ENCODE measurements at regions not wholly inside any gene's neighbourhood (a gene's known extent, or its start where the extent isn't known, plus 50 kb on each side); places are given as distances from the start of the nearest gene placed in this dataset.

GRCh38 chr2:59077026-59077725, 836.1 kb upstream of the FANCL start:
- ATAC-seq (no peak), DNase-seq (ENCODE audit: low spot score) (no peak)

- no peak for ATAC-seq
Observed at GRCh38 chr2:59076079-59076619, 835.0 kb upstream of the FANCL start.

GRCh38 chr2:59074071-59074470, 832.9 kb upstream of the FANCL start:
- no peak for ATAC-seq

More at GRCh38 chr2:59076079-59076619, 835.0 kb upstream of the FANCL start:
- no peak for DNase-seq (ENCODE audit: low spot score)

GRCh38 chr2:59073286-59073685, 832.2 kb upstream of the FANCL start:
- no peak for DNase-seq (ENCODE audit: low spot score)
- no peak for ATAC-seq

More at GRCh38 chr2:59074071-59074470, 832.9 kb upstream of the FANCL start:
- DNase-seq (ENCODE audit: low spot score), result no peak

GRCh38 chr2:59068255-59068654, 827.1 kb upstream of the FANCL start:
- no peak for ATAC-seq
- DNase-seq (ENCODE audit: low spot score), result no peak

- ATAC-seq, result no peak
- DNase-seq (ENCODE audit: low spot score), result no peak
Observed at GRCh38 chr2:59066787-59067399, 825.8 kb upstream of the FANCL start.

- ATAC-seq (no peak), DNase-seq (ENCODE audit: low spot score) (no peak)
Observed at GRCh38 chr2:59047373-59047995, 806.4 kb upstream of the FANCL start.

GRCh38 chr2:59046401-59047372, 805.6 kb upstream of the FANCL start:
- no peak for ATAC-seq

GRCh38 chr2:59044736-59045135, 803.6 kb upstream of the FANCL start:
- DNase-seq (ENCODE audit: low spot score), result no peak
- ATAC-seq, result no peak

More at GRCh38 chr2:59046401-59047372, 805.6 kb upstream of the FANCL start:
- DNase-seq (ENCODE audit: low spot score), result no peak

- ATAC-seq, result no peak
- DNase-seq (ENCODE audit: low spot score), result no peak
Observed at GRCh38 chr2:59041139-59041538, 800.0 kb upstream of the FANCL start.

- no peak for ATAC-seq
Observed at GRCh38 chr2:59034837-59035236, 793.7 kb upstream of the FANCL start.

GRCh38 chr2:59034106-59034505, 793.0 kb upstream of the FANCL start:
- no peak for ATAC-seq
- no peak for DNase-seq (ENCODE audit: low spot score)

More at GRCh38 chr2:59034837-59035236, 793.7 kb upstream of the FANCL start:
- DNase-seq (ENCODE audit: low spot score), result no peak

GRCh38 chr2:59033661-59034060, 792.5 kb upstream of the FANCL start:
- no peak for DNase-seq (ENCODE audit: low spot score)
- ATAC-seq, result no peak

GRCh38 chr2:59032499-59032898, 791.4 kb upstream of the FANCL start:
- DNase-seq (ENCODE audit: low spot score) (no peak), ATAC-seq (peak; percentile 41)

GRCh38 chr2:59029058-59029457, 787.9 kb upstream of the FANCL start:
- DNase-seq (ENCODE audit: low spot score), result no peak
- ATAC-seq, result peak; percentile 43

- no peak for DNase-seq (ENCODE audit: low spot score)
- no peak for ATAC-seq
Observed at GRCh38 chr2:59027320-59027719, 786.2 kb upstream of the FANCL start.

- ATAC-seq (peak; percentile 64), DNase-seq (ENCODE audit: low spot score) (no peak)
Observed at GRCh38 chr2:59025157-59025757, 784.1 kb upstream of the FANCL start.

GRCh38 chr2:59021786-59022185, 780.7 kb upstream of the FANCL start:
- ATAC-seq (no peak), DNase-seq (ENCODE audit: low spot score) (no peak)

- ATAC-seq (no peak), DNase-seq (ENCODE audit: low spot score) (no peak)
Observed at GRCh38 chr2:59019566-59020159, 778.5 kb upstream of the FANCL start.

- ATAC-seq, result no peak
- no peak for DNase-seq (ENCODE audit: low spot score)
Observed at GRCh38 chr2:59018737-59019136, 777.6 kb upstream of the FANCL start.

Measured in left lobe of liver (tissue), 2 donors.